A549 (cell line): ENCODE measurements at regions not wholly inside any gene's neighbourhood (a gene's known extent, or its start where the extent isn't known, plus 50 kb on each side); places are given as distances from the start of the nearest gene placed in this dataset.

Source experiments
- JUNB ChIP-seq: fragments of >200 bp; sonication (Bioruptor Twin); formaldehyde crosslinking; IDR thresholded peaks from 2 replicates; pipeline ENCODE4 v1.6.1; 2016
- POLR2A ChIP-seq: IDR thresholded peaks from 2 replicates; pipeline ENCODE4 v1.6.1; 2012; ENCODE audit warnings: mild to moderate bottlenecking, low read length
- TF ChIP-seq, protein P1 (sequence below): fragments of >200 bp; sonication (Bioruptor Twin); formaldehyde crosslinking; IDR thresholded peaks from 3 replicates; pipeline ENCODE4 v1.5.1; 2016

DNA sequence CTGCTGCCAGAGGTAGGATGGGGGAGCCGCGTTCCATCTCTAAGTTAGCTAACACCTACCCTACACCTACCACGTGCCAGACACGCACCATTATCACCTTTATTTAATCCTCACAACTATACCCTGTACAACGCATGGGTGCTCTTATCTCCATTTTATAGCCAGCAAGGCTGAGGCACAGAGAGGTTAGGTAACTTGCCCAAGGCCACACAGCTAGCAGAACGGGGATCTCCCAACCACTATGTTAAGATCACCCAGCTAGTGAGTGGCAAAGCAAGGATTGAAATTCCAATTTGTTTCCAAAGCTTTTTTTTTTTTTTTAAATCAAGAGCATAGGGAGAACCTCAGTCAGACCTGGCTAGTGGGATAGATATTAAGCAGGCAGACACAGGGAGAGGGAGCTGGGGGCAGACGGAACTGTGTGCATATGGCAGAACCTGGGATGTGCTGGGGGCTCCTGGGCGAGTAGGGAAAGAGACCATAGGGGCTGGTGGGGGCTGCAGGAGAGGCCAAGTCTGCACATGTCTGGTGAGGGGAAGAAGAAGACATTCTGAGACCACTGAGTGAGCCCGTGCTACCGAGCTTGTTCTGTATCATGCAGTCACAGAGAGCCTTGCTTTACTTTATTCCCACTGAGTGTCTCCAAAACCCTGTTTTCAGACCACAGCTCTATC is 196.3 kb upstream of the TPM1 start:
- TF ChIP-seq, protein P1, sequence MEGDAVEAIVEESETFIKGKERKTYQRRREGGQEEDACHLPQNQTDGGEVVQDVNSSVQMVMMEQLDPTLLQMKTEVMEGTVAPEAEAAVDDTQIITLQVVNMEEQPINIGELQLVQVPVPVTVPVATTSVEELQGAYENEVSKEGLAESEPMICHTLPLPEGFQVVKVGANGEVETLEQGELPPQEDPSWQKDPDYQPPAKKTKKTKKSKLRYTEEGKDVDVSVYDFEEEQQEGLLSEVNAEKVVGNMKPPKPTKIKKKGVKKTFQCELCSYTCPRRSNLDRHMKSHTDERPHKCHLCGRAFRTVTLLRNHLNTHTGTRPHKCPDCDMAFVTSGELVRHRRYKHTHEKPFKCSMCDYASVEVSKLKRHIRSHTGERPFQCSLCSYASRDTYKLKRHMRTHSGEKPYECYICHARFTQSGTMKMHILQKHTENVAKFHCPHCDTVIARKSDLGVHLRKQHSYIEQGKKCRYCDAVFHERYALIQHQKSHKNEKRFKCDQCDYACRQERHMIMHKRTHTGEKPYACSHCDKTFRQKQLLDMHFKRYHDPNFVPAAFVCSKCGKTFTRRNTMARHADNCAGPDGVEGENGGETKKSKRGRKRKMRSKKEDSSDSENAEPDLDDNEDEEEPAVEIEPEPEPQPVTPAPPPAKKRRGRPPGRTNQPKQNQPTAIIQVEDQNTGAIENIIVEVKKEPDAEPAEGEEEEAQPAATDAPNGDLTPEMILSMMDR = no peak
- no peak for TF ChIP-seq POLR2A
- TF ChIP-seq JUNB = no peak
